NCI-H2196 treated with DMSO at 0.1 percent for 48 hours (cell line): ENCODE measurements at regions not wholly inside any gene's neighbourhood (a gene's known extent, or its start where the extent isn't known, plus 50 kb on each side); places are given as distances from the start of the nearest gene placed in this dataset.

Experiments used
- DNase-seq: peaks from one replicate; lab custom pipeline; 2025; ENCODE audit not compliant: unreplicated experiment; lab: John Stamatoyannopoulos, UW

DNA sequence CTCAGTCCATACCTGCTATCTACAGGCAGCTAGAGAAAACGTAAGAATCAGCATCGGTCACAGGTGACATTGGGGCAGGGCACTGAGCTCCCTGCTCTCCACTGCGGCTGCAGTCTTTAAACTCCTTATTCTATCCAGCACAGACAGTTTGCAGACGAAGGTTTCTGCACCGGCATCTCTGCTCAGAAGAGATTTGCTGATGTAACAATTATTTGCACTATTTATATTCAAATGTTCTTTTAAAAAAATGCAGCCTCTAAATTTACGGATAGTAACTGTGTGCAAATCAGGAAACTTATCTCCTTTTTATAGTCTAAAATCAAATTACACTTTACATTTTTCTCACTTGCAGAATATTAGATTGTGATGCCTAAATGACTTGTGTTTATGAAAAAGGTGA is 671.0 kb downstream of the VRK1 start:
- no peak for DNase-seq

DNA sequence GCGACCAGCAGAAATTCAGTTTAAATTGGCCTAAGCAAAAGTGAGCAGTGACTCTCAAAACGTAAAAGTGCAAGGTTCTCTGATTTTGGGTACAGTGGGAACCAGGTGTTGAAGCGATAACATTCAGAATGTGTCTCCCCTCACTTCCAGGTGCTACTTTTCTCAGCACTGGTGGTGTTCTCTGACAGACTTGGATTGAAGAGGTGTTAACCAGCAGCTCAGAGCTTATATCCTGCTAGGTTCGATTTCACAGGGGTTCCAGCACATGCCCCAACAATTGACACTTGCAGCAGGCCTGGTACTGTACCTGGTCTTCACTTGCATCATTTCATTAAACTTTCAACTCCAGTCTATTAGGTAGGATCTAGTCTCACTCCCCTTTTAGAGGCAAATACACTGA is 680.2 kb downstream of the VRK1 start:
- DNase-seq, result no peak

- DNase-seq, result no peak
Measured at GRCh38 chr14:97485201-97485600, 688.0 kb downstream of the VRK1 start.

- DNase-seq, result no peak
Measured at GRCh38 chr14:97486601-97487120, 689.5 kb downstream of the VRK1 start.

DNA sequence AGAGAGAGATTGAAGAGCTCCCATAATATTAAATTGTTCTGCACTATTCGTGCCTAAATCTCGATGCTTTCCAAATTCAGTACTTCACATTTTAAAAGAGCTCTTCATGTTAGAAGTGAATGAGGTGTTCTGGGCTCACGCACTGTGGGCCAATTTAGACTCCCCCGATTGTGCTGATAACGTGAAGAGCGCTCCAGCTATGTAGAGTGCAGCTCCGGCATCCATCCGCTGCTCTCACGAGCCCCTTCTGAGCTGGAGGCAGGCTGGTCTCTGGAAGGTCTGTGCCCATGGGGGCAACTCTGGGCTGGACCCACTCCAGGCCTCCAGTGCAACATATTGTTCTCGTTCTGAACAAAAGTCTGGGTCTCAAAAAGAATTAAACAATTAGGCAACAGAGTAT is 692.6 kb downstream of the VRK1 start:
- no peak for DNase-seq

DNA sequence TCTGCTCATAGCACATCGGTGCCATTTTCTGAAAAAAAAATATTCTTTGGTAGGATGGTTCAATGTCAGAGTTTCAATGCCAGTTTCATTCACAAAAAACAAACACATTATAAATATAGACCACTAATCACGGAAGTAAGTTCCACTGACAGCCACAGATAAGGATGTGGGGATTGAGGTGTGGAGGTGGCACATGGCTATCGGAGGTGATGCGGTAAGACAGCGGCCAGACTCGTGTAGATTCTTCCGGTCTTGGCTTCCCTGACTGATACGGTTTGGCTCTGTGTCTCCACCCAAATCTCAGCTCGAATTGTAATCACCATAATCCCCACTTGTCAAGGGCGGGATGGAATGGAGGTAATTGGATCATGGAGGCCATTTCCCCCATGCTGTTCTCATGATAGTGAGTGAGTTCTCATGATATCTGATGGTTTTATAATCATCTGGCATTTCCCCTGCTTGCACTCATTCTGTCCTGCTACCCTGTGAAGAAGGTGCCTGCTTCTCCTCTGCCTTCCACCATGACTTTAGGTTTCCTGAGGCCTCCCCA is 693.4 kb downstream of the VRK1 start:
- no peak for DNase-seq

- DNase-seq, result no peak
Measured at GRCh38 chr14:97491697-97492096, 694.5 kb downstream of the VRK1 start.

DNA sequence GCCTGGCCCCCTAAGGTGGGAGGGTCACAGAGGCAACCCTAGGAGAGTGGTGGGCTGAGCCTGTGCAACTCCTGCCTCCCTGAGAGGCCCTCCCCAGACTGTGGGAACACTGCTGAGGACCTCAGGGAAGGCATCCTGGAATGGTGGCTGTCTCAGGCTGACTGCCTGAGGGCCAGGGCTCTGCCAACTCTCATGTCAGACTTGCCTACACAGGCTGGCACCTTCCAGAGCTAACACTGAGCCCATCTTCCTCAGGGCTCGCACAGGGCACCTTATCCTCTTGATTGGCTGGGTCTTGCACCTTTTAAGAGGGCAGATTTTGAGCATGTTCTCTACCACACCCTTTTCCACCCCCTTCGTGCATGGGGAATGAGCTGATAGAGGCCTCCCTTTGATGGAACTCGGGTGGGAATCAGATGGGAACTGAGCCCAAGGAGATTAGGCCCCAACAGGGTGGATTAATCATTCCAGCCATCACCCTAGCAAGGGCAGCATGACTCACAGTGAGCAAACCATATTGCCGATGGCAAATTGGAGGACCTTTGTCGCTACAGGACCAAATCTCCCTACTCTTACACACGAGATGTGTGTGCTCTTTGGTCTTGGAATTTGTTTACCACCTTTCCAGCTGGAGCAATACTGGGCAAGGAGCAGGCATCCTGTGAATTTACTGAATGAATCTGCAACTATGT is 702.8 kb downstream of the VRK1 start:
- DNase-seq, result no peak

GRCh38 chr14:97506626-97507025 is 709.4 kb downstream of the VRK1 start:
- no peak for DNase-seq

DNA sequence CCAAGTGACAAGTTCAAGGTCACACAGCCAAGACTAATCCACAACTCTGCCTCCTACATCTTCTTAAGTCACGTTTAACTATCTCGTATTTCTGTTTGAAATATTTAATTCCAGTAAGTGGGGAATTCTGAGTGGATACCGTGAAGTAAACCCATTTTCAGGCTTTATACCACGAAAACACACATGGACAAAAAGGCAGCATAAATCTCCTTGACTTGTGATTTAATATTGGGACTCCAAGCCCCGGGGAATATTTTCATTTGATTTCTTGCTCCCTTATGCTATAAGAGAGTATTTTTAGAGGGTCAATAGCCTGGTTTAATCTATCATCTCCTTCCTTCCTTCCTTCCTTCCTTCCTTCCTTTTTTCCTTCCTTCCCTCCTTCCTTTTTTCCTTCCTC is 716.7 kb downstream of the VRK1 start:
- no peak for DNase-seq

GRCh38 chr14:97517566-97518234 is 720.5 kb downstream of the VRK1 start:
- DNase-seq, result no peak

DNA sequence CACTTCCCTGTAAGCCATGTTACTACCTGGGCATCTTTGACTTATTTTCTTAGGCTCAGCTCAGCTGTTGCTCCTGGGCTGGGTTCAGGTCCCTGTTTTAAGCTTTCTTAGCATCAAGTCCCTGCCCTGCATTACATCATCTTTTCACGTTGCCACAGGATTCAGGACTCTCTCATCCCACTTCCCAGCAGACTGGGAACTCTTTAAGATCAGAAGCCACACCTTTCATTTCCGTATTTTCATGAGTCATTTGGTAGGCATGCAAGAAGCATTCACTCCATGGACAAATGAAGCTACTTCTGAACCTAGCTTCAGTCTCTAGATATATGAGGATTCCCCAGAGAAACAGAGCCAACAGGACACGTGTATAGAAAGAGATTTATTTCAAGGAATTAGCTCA is 726.8 kb downstream of the VRK1 start:
- no peak for DNase-seq

DNA sequence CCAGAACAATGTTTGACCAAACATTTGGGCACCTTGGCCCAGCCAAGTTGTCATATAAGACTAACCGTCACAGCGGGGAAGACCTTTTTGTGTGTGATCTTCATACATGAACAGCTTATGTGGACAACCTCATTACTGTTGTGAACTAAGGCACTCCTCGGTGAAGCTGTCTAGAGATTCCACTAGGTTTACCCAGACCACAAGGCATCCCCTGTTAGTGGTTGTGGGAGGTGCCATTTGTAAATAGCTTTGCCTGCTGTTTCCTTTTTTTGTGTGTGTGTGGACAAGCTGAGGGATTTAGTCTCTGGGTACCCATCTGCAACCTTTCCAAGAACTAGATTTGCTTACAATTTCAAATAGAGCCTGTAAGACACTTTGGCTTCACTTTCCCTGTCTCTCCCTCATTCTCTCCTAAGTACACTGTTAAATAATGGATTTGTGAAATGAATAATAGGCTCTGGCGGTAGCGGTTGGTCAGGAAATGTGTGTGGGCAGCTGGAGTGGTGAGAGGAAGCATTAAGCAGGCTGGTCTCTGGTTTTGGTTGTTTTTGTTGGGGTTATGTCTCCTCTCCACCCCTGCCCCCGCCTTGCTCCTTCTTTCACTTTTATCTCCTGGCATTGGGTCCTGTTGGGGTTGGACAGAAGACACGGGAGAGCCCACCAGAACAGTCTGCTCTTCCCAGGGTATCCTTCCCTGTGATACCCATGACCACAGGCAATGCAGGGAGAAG is 727.6 kb downstream of the VRK1 start:
- DNase-seq, result no peak

GRCh38 chr14:97527993-97528392 is 730.8 kb downstream of the VRK1 start:
- DNase-seq, result no peak

DNA sequence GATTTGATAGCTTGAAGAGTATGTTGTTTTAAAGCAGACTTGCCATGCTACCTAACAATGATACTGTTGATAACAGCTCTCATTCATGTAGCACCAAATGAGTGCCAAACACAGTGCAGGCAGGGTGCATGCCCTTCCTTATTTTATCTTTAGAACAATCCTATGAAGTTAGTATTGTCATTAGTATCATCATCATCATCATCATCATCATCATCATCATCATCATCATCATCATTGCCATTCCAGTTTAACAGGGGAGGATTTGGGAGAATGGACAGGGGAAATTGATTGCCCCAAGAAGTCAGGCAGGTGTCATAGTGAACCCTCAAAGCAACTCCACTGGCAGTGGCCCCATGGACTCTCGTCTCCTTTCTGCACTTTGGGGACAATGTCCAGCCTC is 734.9 kb downstream of the VRK1 start:
- DNase-seq, result no peak

DNA sequence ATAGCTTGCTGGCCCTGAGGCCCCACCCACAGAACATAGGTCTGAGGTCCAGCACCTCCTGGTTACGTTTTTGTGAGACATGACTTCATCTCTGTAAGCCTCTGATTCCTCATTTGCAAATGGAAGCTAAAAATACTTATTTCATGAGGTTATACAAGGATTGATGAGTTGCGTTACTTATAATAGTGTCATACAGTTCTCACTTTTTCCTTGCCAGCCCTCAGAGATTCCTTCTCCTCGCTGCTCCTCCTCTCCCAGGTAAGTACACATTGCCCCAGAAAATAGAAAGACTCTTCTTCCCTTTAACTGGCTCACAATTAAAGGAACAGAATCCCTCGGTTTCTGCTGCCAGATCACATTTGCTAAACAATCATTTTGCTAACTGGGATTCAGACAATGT is 739.2 kb downstream of the VRK1 start:
- DNase-seq, result no peak

DNA sequence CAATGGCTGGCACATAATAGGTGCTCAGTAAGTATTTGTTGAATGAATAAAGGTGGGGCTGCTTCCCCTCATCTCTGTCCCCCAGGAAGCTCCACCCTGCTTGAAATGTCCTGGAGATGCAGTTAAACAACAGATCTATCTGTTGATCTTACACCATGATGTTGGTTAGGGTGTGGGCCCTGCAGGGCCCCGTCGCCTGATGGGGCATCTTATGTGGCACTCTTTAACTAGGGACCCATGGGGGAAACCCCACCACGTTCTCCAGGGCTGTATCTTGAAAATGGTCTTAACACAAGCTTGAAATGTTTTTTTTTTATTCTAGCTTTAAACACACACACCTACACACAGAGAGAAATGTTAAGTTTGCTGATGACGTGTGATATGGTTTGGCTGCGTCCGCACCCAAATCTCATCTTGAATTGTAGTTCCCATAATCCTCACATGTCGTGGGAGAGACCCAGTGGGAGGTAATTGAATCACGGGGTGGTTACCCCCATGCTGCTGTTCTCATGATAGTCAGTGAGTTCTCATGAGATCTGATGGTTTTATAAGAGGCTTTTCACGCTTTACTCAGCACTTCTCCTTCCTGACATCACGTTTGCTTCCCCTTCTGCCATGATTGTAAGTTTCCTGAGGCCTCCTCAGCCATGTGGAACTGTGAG is 741.7 kb downstream of the VRK1 start:
- no peak for DNase-seq

DNA sequence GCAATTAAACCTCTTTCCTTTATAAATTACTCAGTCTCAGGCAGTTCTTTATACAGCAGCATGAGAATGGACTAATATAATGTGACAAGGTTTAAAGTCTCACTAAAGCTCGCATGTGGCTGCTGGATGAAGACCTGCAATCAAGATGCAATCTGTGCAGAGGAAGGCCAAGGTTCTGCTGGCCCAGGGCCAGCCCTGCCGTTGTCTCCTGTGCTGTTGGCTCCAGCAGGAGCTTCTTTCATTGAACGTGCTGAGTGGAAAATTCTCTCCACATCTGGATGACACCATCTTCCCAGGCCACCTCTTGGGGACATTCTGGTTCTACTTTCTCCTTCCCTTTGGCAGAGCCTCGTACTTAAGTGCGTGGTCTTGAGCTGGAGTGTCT is 742.2 kb downstream of the VRK1 start:
- no peak for DNase-seq

DNA sequence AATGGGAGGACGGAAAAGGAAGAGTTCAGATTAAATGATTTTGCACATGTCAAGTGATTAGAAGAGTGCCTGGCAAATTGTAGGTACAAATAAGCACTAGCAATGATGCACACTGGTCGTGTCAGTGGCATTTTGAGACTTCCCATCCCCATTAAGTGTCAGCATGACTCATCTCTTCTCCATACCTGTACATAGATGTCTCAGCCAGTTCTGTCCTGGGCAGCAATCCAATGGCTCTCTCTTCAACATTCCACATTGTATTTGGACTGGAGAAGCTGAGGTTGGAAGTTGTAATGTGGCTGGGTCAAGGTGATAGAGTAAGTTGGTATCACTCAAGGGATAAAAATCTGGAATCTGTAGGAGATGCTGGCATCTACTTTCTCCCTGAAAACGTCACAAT is 742.7 kb downstream of the VRK1 start:
- DNase-seq, result no peak

GRCh38 chr14:97543221-97543620 is 746.0 kb downstream of the VRK1 start:
- DNase-seq, result no peak

GRCh38 chr14:97543816-97544215 is 746.6 kb downstream of the VRK1 start:
- DNase-seq, result no peak
